NCI-H748 (cell line): ENCODE measurements at regions not wholly inside any gene's neighbourhood (a gene's known extent, or its start where the extent isn't known, plus 50 kb on each side); places are given as distances from the start of the nearest gene placed in this dataset.

Source experiments
- DNase-seq: peaks from one replicate; lab custom pipeline; 2025; ENCODE audit not compliant: unreplicated experiment; lab: John Stamatoyannopoulos, UW

DNA sequence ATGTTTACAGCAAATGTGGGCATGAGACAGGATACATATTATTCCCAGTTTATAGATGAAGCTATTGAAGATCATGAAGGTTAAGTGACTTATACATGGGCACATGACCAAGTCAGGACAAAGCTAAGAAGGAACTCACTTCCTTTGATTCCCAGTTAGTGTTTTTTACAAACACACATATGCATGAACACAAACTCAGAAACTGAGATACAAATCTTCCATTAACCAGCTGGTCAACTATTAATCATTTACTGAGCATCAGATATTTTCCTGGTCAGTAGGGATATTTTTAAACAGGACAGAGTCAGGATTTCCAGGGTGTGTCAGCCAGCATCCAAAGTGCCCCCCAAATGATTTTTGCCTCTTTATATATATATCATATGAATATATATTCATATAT lies 222.2 kb downstream of the OGFRL1 start:
- DNase-seq = no peak

DNA sequence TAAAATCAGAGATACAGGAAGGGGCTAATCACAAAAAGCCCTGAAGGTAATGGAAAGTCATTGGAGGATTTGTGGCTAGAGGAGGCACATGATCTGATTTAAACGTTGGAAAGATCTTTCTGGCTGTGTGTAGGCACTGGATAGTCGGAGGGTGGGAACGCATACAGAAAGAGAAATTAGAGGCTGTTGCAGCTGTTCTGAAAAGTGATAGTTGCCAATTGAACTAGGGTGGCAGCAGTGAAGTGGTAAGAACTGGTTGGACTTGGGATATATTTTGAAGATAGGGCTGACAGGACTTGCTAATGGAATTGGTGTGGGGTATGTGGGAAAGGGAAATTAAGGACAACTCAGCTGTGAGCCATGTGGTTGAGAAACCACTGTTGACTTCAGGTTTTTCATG lies 223.6 kb downstream of the OGFRL1 start:
- DNase-seq = no peak

DNA sequence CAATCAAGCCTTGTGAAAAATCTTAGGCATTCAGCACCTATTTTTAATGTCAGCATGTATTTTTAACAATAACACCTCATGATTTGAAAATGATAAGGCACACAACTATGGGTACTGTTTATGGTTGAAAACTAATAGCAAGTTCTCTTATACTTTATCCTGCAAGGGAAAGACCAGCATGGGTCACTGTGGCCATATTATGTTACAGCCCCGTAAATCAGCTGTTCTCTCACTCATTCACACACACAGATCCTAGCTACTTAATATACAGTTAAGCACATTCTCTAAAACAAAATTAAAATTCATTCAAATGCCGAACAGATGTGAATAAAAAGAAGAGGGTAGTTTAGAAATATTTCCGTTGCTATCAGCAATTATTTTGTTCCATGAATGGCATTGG lies 224.4 kb downstream of the OGFRL1 start:
- no peak for DNase-seq

DNA sequence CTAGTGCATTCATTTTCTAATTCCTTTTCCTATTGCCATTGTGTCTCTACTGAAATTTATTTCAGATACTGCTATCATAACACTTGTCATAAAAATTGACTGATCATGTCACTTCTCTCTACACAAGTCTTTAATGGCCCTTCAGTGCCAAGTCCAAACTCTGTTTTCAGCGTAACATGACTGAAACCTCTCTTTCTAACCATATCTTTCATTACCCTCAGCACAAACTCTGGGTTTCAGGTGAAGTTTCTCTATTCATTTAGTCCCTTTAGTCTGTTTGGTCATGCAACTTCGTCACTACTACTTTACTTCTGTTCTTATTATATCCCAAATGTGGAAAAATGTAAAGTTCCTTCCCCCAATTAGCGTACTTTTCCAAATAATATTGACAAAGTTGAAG lies 234.9 kb downstream of the OGFRL1 start:
- no peak for DNase-seq

DNA sequence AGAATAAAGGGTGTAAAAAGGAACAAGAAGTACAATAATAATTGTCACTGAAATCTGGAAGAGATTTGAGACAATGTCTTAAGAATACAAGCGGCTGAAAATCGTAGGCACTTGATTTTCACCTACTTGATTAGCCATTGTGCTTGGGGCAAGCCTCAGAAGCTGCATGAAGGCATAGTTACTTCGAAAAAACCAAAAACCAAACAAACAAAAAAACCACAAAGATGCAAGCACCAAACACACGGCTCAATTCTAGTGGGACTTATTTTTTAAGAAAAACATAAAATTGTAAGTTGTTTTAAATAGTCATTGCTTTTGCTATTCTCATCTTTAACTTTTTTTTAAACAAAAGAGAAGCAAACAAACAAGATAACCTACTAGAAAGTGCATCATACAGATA lies 235.6 kb downstream of the OGFRL1 start:
- DNase-seq = no peak

DNA sequence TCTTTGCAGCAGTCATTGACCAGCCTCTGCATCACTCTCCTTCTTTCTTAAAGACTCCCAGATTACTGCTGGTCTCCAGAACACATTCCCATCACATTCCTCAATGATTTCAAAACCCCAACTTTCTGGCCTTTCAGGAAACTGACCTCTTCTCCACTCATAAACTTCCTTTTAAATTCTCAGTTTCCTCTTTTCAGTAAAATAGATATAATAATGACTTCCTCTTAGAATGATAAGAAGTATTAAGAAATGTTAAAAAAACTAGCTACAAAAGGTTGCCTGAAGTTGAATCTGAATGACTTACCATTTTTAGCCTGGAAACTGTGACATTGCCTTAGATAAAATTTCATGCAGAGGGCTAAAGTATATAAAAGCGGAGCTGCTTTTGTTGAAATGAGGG lies 239.3 kb downstream of the OGFRL1 start:
- no peak for DNase-seq

DNA sequence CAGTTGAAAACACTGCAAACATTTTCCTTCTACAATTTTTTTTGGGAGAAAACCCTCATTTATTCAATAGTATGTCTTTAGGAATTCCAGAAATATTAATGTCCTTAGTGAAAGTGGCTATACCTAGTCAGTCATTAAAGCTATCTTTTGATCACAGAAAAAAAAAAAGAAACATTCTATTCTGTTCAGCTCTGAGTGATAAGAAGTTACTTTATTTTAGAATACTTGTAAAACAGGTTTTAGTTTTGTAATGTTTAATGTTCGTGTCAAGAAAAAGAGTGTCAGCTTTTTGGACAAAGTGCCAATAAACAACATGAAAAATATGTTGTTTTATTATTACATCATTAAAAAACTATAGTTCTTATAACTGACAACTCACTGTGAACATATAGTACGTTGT lies 240.4 kb downstream of the OGFRL1 start:
- DNase-seq = no peak

DNA sequence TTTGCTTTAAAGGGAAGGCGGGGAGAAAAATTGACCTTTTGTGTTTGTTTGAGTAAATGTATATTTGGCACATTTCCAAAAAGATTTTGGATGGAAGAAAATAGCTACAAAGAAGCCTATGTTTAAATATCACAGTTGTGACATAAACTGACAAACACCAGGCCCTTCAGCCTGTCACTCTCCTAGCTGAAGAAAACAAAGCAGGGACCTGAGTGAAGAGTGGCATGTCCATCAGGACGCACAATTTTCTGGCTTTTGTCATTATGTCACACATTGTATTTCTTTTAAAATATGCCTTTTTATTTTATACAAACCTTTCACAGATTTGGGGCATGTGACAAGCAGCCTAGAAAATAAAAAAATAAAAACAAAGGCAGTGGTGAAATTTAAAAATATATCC lies 241.2 kb downstream of the OGFRL1 start:
- DNase-seq = peak; percentile 60

DNA sequence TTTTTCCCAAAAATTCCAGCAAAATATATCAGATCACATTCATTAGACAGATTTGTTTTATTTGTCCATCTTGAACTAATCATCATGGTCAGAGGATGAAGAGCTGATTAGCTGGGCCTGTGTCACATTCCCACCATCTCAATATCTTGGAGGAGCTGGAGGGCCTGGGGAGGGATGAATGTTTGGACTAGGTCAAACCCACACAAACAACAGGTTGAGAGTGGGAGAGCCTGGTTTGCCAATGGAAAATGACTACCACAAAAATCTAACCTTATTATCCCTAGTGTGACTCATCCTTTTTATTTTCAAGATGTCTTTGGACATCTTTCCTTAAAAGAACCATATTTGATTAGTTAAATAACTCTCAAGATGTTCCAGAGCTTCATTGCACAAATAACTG lies 242.4 kb downstream of the OGFRL1 start:
- no peak for DNase-seq

DNA sequence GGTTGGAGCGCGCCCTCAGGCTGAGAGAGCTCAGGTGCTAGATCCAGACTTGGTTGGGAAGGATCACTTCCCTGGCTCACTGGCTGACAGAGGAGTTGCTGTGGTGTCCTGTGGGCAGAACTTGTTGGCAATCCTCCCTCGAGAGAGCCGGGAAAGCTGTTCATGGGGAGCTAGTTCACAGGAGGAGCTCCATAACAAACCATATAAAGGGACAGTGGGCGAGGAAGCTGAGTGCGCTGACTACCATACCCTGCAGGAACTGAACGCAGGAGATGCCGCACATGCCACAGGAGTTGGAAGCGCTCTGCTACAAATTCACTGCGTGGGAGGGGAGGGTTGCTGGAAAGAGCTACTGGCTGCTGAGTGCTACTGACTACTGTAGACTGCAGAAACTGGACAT lies 243.2 kb downstream of the OGFRL1 start:
- no peak for DNase-seq

DNA sequence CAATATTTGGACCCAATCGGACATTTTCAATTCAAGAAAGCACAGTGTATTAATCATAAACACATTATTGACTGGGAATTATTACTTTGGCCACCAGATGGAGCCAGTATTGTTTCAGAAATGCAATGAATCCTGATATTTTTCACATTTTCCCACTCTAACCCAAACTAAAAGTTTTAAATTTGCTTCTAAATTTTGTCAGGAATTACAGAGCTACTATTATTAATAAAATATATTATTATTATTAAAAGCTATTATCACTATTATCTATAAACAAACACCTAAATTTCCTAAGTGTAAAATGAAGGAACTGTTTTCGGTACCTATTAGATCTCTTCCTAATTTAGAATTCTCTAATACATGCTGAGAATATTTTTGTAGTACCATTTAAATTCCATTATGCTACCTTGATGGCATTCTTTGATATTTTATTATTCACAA lies 245.3 kb downstream of the OGFRL1 start:
- DNase-seq = peak; percentile 41

DNA sequence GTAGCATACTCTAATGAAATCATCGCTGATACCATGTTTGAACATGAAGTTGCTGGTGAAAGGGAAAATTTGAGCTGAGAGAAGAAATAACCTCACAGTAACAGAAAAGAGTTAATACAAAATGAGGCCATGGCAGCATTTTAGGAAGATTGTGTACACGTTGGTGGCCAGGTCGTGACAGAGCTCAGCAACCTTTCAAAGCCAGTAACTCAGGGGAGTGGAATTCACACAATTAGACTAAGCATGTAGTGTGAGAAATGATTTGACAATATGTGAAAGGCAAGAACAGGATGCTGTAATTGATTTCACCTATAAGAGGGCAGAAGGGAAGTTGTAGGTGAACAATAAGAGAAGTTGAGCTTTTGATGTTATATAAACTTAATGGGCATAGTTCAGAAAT lies 246.3 kb downstream of the OGFRL1 start:
- DNase-seq = no peak

DNA sequence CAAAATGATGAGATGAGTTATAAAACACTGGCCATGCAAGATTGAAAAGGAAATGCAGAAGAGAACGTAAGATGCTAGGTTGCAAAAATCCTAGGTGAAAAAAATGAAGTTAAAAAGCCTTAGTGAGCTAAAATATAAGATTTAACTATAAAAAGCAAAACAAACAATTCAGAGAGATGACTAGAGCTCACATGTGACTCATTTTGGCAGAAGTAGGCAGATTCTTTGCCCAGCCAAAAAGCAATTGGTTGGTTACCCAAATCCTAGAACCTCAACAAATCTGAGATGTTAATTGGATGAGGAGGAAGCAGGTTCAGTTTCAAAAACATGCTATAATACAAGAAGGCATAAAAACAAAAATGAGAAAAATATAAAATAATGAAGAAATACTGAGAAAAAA lies 249.1 kb downstream of the OGFRL1 start:
- no peak for DNase-seq

DNA sequence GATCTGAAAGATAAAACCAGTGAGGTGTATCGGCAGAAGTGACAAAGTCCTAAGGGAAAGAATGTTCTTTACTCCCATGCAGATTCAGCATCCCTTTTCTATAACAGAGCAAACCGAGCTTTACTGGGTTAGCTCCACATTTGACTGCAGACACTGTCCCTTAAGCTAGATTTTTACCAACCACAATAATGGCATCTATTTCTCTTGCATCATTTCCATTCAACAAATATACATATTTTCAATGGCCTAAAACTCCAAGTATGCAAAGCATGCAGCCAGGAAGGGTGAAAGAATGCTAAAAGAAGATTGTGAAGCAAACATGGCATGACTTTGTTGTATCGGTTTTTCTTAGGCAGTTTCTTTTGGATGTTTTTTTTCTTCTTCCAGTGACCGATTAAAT lies 255.4 kb downstream of the OGFRL1 start:
- DNase-seq = no peak

DNA sequence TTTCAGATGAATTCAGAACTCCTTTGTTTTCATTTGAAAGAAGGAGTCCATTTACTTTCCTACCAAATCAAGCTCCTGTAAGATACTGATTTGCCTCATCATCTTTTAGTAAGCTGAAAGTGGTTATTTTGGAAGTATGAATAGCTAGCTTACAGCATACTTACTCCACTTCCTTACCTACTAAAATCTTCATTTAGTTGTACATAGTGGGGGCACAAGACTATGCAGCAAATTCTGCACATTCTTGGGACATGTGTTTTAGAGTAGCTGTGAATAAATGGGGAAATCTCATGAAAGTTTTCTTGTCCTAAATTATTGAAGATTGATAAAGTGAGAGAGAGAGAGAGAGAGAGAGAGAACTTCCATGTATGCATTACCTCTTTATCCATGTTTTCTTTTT lies 256.3 kb downstream of the OGFRL1 start:
- no peak for DNase-seq

DNA sequence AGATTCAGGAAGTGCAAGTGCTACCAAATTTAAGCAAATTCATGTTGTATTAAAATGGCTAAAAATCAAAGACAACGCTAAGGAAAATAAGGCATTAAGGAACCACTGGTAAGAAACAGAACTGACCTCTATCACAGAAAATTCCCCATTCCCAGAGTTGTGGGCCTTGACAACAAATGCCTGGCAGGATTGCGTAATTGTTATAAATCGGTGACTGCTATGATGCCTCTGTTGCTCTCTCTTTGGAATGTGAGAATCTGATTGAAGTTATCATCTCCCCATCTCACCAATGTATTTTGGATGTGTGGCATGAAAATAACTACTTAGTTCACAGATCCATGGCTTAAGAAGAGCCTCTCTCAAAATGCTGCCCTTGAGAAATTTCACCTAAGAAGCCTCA lies 257.3 kb downstream of the OGFRL1 start:
- no peak for DNase-seq

DNA sequence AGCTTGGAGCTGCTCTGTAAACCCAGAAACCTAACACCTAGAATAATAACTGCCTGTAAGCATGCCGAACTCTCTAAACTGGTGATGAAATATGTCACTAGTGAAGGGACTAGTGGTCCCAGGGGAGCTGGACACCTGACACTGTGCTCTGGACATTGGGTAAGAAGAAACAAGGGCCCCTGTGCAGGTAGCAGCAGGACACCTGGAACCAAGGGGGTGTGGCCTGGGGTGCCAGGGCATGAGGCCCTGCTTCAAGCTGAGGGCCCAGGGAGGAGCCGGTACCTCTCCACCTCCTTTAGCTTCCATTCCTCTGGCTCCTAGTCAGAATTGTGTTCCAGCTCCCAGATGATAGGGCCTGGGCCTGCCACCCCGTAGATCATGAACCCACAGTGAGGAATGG lies 263.2 kb downstream of the OGFRL1 start:
- DNase-seq = no peak

DNA sequence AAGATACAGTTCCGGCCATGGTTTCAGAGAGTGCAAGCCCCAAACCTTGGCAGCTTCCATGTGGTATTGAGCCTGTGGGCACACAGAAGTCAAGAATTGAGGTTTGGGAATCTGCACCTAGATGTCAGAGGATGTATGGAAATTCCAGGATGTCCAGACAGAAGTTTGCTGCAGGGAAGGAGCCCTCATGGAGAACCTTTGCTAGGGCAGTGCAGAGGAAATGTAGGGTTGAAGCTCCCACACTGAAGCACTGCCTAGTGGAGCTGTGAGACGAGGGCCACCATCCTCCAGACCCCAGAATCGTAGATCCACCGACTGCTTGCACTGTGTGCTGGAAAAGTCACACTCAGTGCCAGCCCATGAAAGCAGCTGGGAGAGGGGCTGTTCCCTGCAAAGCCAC lies 267.5 kb downstream of the OGFRL1 start:
- no peak for DNase-seq

DNA sequence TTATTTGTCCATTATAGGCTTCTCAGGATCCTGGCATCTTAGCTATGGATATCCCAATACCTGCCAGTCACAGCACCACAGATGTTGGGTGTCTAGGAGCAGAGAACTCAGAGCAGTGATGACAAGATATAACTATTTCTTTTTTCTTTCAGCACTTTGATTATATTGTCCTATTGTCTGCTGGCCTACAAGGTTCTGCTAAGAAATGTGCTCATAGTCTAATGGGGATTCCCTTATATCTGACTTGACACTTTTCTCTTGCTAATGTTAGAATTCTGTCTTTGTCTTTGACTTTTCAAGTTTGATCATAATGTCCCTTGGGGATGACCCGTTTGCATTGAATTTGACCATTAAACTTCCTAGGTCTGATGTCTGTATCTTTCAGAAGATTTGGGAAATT lies 270.4 kb downstream of the OGFRL1 start:
- no peak for DNase-seq

DNA sequence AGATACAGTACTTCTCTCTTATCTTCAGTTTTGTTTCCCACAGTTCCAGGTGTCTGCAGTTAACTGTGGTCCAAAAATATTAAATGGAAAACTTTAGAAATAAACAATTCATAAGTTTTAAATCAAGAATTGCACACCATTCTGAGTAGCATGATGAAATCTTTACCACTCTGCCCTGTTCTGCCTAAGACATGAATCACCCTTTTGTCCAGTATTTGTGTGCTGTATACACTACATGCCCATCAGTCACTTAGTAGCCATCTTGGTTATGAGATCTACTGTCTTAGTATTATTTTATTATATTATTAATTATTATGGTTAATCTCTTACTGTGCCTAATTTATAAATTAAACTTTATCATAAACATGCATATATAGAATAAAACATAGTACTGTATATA lies 279.0 kb downstream of the OGFRL1 start:
- DNase-seq = no peak

DNA sequence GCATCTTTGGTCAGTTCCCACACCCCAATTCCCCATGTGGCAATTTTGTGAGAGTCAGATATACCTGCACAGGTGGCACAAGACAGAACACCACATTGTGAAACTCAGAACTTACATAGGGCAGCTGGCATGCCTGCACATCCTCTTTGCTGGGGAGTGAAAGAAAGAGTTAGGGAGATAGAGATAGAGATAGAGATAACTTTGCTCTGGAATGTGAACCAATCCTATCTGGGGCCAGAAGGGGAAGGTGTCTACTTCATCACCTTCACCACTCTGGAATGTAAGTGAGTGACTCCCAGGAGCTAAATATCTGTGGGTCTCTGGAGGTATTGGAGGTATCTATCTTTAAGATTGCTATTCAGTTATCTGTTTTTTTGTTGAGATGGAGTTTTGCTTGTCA lies 289.2 kb downstream of the OGFRL1 start:
- DNase-seq = no peak

DNA sequence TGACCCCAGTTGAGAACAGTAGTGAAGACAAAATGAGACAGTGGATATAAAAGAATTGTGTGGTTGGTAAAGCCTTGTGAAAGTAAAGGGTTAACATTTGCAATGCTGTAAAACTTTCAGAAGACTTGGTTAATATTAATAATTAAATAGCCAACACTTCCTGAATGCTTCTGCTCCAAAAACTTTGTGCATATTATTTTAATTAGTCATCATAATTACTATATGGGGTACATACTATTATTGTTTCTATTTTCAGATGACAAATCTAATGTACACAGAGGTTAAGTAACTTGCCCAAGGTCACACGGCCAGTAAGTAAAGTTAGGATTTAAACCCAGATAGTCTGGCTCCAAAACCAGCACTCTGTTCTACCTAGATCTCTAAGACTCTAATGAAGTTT lies 291.3 kb downstream of the OGFRL1 start:
- no peak for DNase-seq

DNA sequence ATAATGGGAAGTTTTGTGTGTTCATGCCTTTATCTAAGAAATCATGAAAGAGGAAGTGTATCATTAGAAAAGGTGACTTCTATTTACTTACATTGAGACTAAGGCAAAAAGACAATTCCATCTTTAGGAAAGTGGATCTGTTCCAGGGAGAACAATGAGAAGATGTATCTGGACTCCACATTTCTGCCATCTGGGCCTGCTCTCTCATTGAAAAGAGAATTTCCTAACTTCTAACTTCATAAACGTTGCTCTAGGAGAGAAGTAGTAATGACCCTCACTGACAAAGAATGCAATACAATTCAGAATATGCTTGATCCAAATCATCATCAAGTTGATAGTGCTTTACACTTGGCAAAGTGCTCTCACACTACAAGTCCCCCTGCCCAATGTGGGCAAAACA lies 294.2 kb downstream of the OGFRL1 start:
- DNase-seq = no peak
